ENCODE measurements at regions not wholly inside any gene's neighbourhood (a gene's known extent, or its start where the extent isn't known, plus 50 kb on each side); places are given as distances from the start of the nearest gene placed in this dataset.

DNA sequence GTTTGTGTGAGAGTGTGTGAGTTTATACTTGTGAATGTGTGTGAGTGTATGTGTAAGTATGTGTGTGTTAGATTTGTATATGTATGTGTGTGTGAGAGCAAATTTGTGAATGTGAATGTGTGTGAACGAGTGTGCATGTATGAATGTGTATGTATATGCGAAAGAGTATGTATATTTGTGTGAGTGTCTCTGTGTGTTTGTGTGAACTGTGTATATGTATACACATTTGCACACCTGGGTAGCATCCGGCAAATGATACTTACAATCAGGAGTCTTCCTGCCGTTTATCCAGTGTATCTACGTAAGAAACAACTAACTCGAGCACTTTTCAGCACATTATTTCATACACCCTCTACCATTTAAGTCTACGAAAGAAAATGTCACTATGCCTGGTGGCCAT is 487.4 kb downstream of the TNS3 start:
- TF ChIP-seq, protein P1, sequence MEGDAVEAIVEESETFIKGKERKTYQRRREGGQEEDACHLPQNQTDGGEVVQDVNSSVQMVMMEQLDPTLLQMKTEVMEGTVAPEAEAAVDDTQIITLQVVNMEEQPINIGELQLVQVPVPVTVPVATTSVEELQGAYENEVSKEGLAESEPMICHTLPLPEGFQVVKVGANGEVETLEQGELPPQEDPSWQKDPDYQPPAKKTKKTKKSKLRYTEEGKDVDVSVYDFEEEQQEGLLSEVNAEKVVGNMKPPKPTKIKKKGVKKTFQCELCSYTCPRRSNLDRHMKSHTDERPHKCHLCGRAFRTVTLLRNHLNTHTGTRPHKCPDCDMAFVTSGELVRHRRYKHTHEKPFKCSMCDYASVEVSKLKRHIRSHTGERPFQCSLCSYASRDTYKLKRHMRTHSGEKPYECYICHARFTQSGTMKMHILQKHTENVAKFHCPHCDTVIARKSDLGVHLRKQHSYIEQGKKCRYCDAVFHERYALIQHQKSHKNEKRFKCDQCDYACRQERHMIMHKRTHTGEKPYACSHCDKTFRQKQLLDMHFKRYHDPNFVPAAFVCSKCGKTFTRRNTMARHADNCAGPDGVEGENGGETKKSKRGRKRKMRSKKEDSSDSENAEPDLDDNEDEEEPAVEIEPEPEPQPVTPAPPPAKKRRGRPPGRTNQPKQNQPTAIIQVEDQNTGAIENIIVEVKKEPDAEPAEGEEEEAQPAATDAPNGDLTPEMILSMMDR (IDR thresholded peaks at IDR 0.05; ENCODE audit: insufficient read depth, low read depth, low read length) = no peak
- TF ChIP-seq EZH2 (IDR thresholded peaks at IDR 0.05; ENCODE audit: insufficient read depth, low read length) = no peak
